HepG2 (cell line): ENCODE measurements at regions not wholly inside any gene's neighbourhood (a gene's known extent, or its start where the extent isn't known, plus 50 kb on each side); places are given as distances from the start of the nearest gene placed in this dataset.

Experiments
- ATAC-seq: fragments of 200-7000 bp; cut with Tn5 transposase; 3 replicates; pipeline ENCODE4 v1.9.1; 2020; ENCODE audit warnings: mild to moderate bottlenecking, moderate library complexity
- BruUV-seq: library from RNA; stranded (reverse); fragments of 400-500 nt; replicated peaks from 2 replicates; lab custom pipeline; 2021; lab: Mats Ljungman, UMichigan
- CTCF ChIA-PET: fragments of 300-600 bp; formaldehyde crosslinking; extraction: SDS; loops from one replicate; lab custom pipeline; 2021; ENCODE audit warnings: low total read pairs, inconsistent platforms, low intra/inter-chr PET ratio; lab: Yijun Ruan, JAX
- POLR2A ChIA-PET: fragments of 350-600 bp; sonication (Branson Sonifier 250); formaldehyde crosslinking; loops from one replicate; lab custom pipeline; 2020; ENCODE audit warnings: antibody characterized with exemption, inconsistent platforms; lab: Yijun Ruan, JAX
- DNase-seq: peaks from one replicate; pipeline ENCODE4 v3.0.0-alpha.2; 2015; ENCODE audit warnings: low spot score
- FAIRE-seq: peaks from 3 replicates; lab custom pipeline; 2011; peaks lifted over from hg19 to GRCh38; lab: Jason Lieb, UNC
- H2AFZ ChIP-seq: one replicate; pipeline ENCODE4 v1.6.1; 2011; ENCODE audit warnings: low read length, inconsistent platforms
- H3K27ac ChIP-seq: fragments of 300-600 bp; 3 replicates; pipeline ENCODE4 v1.8.0; 2011; ENCODE audit warnings: mixed run types, mild to moderate bottlenecking, mixed read lengths, low read length, inconsistent platforms; ENCODE audit not compliant: insufficient read depth; ENCODE audit errors: extremely low read length
- H3K27me3 ChIP-seq, 2 experiments: fragments of 200-600 bp in 1 of 2; 2 replicates in 1 of 2; 3 replicates in 1 of 2; pipeline versions ENCODE4 v1.6.0 to v1.8.0; 2011; ENCODE audit warnings: low read length in 2 of 2, mild to moderate bottlenecking in 2 of 2, moderate library complexity in 2 of 2, inconsistent platforms in 1 of 2; ENCODE audit not compliant: insufficient read depth in 2 of 2, control insufficient read depth in 1 of 2
- H3K36me3 ChIP-seq, 2 experiments: fragments of 200-600 bp in 1 of 2; replicated peaks in 1 of 2; 2 replicates in 1 of 2; 3 replicates in 1 of 2; pipeline versions ENCODE4 v1.5.1 to v1.8.0; 2011; ENCODE audit warnings: low read length in 2 of 2, inconsistent platforms in 1 of 2; ENCODE audit not compliant: insufficient read depth in 2 of 2, control insufficient read depth in 1 of 2
- H3K4me1 ChIP-seq: 2 replicates; pipeline ENCODE4 v1.5.1; 2012; ENCODE audit warnings: low read length, inconsistent platforms; ENCODE audit not compliant: insufficient read depth
- H3K4me2 ChIP-seq: 2 replicates; pipeline ENCODE4 v1.6.0; 2011; ENCODE audit warnings: low read depth, low read length, inconsistent platforms
- H3K4me3 ChIP-seq, 3 experiments: fragments of 200-600 bp in 1 of 3; sonication (generic), shearing (Covaris generic) in 1 of 3; replicated peaks in 1 of 3; 2 replicates each; pipeline ENCODE4 v1.5.1; 2011 to 2016; ENCODE audit warnings: low read length in 3 of 3, inconsistent platforms in 2 of 3, low read depth in 2 of 3, mild to moderate bottlenecking in 2 of 3, control low read depth in 1 of 3, mixed read lengths in 1 of 3; ENCODE audit not compliant: insufficient read depth in 1 of 3
- H3K79me2 ChIP-seq: one replicate; pipeline ENCODE4 v1.6.1; 2011; ENCODE audit warnings: low read length, inconsistent platforms; ENCODE audit not compliant: insufficient read depth
- H3K9ac ChIP-seq: 2 replicates; pipeline ENCODE4 v1.6.0; 2011; ENCODE audit warnings: mild to moderate bottlenecking, low read depth, low read length, inconsistent platforms; ENCODE audit not compliant: insufficient read depth
- H3K9me3 ChIP-seq: 2 replicates; pipeline ENCODE4 v1.5.1; 2012; ENCODE audit warnings: mild to moderate bottlenecking, low read length
- H4K20me1 ChIP-seq: 2 replicates; pipeline ENCODE4 v1.6.0; 2011; ENCODE audit warnings: inconsistent platforms, mild to moderate bottlenecking, low read length, moderate library complexity; ENCODE audit not compliant: insufficient read depth
- CHD4 ChIP-seq: fragments of 200-600 bp; sonication (generic); IDR thresholded peaks from 2 replicates; pipeline ENCODE4 v1.7.0; 2017; ENCODE audit warnings: mild to moderate bottlenecking, low read length, borderline replicate concordance
- EP300 ChIP-seq, 3 experiments: sonication (generic) in 1 of 3; formaldehyde crosslinking in 1 of 3; IDR thresholded peaks; 2 replicates each; pipeline versions ENCODE4 v1.5.1 to v1.6.1; 2011 to 2020; ENCODE audit warnings: low read depth in 2 of 3, low read length in 2 of 3, borderline replicate concordance in 1 of 3, improper control_type of control experiment in 1 of 3, mild to moderate bottlenecking in 1 of 3, missing genetic modification reagents in 1 of 3, moderate library complexity in 1 of 3
- RBM22 ChIP-seq: fragments of 200-400 bp; formaldehyde crosslinking; optimal IDR thresholded peaks from 2 replicates; pipeline ENCODE3; 2017; ENCODE audit warnings: mild to moderate bottlenecking, low read length, moderate library complexity
- ZNF230 ChIP-seq: sonication (generic); formaldehyde crosslinking; IDR thresholded peaks from 2 replicates; pipeline ENCODE4 v1.4.0; 2020; ENCODE audit warnings: mild to moderate bottlenecking, missing genetic modification reagents
- ZNF337 ChIP-seq: sonication (generic); formaldehyde crosslinking; IDR thresholded peaks from 2 replicates; pipeline ENCODE4 v1.5.1; 2020; ENCODE audit warnings: missing genetic modification reagents, low read depth, mild to moderate bottlenecking, borderline replicate concordance
- ZNF563 ChIP-seq: sonication (generic); formaldehyde crosslinking; IDR thresholded peaks from 2 replicates; pipeline ENCODE4 v1.8.0; 2022; ENCODE audit warnings: mild to moderate bottlenecking, moderate library complexity, missing genetic modification reagents
- ZNF7 ChIP-seq: IDR thresholded peaks from 2 replicates; pipeline ENCODE4 v1.6.1; 2016; ENCODE audit warnings: missing biosample characterization, missing genetic modification reagents
- ZNF749 ChIP-seq: sonication (generic); formaldehyde crosslinking; IDR thresholded peaks from 2 replicates; pipeline ENCODE4 v1.8.0; 2022; ENCODE audit warnings: mild to moderate bottlenecking, missing genetic modification reagents, moderate library complexity, borderline replicate concordance
- in situ Hi-C: cut with HindIII; loops from 2 replicates; pipeline ENCODE4 v1.10.0; 2017; ENCODE audit warnings: low pct_unique_long_range_greater_than_20kb; ENCODE audit not compliant: extremely low pct_ligation_motif_present
- intact Hi-C: fragments of 100-400 bp; cut with micrococcal nuclease; formaldehyde crosslinking; loops from one replicate; pipeline ENCODE4 v1.10.0; 2022; ENCODE audit not compliant: unreplicated experiment
- TF ChIP-seq, protein P1 (sequence below), 2 experiments: sonication (generic) in 1 of 2; formaldehyde crosslinking in 1 of 2; IDR thresholded peaks; 2 replicates each; pipeline versions ENCODE4 v1.6.1 to v1.9.0; 2014 to 2022; ENCODE audit warnings: antibody characterized with exemption in 1 of 2, borderline replicate concordance in 1 of 2, inconsistent platforms in 1 of 2, low read depth in 1 of 2, missing genetic modification reagents in 1 of 2
- TF ChIP-seq, protein P2 (sequence below): sonication (generic); formaldehyde crosslinking; IDR thresholded peaks from one replicate; pipeline ENCODE4 v1.5.1; 2020; ENCODE audit warnings: mild to moderate bottlenecking, missing genetic modification reagents; ENCODE audit errors: not compliant biosample characterization

DNA sequence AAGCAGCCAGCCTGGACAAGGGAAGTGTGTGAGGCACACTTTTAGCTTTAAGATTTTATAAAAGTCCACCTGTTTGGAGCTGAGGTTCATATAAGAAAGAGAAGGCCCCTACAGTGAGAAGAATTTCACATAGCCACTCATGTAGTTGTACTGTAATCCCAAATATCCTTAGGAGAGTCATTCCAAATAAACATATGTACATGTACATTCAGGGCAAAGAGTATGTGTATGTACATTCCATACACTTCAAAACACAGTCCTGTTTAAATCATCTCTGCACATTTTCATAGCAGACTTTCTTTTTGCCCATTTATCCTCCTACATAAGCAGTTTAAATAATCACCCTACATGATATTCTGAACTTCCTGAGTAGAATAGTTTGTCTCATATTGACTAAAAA, 87.6 kb downstream of the GPR65 start:
- in situ Hi-C loops, result no loop called here
- ATAC-seq, result no peak
- TF ChIP-seq ZNF230 (CRISPR knock-in tag) (no peak), ZNF563 (no peak), RBM22 (no peak), ZNF337 (no peak), ZNF7 (CRISPR knock-in tag) (no peak), CHD4 (no peak), EP300 (IDR thresholded peaks at IDR 0.05; ENCODE audit: low read depth in 2 of 2, low read length in 2 of 2) (no peak), EP300 (CRISPR knock-in tag; IDR thresholded peaks at IDR 0.05; ENCODE audit: borderline replicate concordance) (no peak), ZNF749 (CRISPR knock-in tag) (no peak)
- TF ChIP-seq, protein P1, sequence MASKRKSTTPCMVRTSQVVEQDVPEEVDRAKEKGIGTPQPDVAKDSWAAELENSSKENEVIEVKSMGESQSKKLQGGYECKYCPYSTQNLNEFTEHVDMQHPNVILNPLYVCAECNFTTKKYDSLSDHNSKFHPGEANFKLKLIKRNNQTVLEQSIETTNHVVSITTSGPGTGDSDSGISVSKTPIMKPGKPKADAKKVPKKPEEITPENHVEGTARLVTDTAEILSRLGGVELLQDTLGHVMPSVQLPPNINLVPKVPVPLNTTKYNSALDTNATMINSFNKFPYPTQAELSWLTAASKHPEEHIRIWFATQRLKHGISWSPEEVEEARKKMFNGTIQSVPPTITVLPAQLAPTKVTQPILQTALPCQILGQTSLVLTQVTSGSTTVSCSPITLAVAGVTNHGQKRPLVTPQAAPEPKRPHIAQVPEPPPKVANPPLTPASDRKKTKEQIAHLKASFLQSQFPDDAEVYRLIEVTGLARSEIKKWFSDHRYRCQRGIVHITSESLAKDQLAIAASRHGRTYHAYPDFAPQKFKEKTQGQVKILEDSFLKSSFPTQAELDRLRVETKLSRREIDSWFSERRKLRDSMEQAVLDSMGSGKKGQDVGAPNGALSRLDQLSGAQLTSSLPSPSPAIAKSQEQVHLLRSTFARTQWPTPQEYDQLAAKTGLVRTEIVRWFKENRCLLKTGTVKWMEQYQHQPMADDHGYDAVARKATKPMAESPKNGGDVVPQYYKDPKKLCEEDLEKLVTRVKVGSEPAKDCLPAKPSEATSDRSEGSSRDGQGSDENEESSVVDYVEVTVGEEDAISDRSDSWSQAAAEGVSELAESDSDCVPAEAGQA (IDR thresholded peaks at IDR 0.05; ENCODE audit: low read depth), result no peak
- TF ChIP-seq, protein P1 (CRISPR knock-in tag; IDR thresholded peaks at IDR 0.05; ENCODE audit: borderline replicate concordance), result no peak
- TF ChIP-seq, protein P2, sequence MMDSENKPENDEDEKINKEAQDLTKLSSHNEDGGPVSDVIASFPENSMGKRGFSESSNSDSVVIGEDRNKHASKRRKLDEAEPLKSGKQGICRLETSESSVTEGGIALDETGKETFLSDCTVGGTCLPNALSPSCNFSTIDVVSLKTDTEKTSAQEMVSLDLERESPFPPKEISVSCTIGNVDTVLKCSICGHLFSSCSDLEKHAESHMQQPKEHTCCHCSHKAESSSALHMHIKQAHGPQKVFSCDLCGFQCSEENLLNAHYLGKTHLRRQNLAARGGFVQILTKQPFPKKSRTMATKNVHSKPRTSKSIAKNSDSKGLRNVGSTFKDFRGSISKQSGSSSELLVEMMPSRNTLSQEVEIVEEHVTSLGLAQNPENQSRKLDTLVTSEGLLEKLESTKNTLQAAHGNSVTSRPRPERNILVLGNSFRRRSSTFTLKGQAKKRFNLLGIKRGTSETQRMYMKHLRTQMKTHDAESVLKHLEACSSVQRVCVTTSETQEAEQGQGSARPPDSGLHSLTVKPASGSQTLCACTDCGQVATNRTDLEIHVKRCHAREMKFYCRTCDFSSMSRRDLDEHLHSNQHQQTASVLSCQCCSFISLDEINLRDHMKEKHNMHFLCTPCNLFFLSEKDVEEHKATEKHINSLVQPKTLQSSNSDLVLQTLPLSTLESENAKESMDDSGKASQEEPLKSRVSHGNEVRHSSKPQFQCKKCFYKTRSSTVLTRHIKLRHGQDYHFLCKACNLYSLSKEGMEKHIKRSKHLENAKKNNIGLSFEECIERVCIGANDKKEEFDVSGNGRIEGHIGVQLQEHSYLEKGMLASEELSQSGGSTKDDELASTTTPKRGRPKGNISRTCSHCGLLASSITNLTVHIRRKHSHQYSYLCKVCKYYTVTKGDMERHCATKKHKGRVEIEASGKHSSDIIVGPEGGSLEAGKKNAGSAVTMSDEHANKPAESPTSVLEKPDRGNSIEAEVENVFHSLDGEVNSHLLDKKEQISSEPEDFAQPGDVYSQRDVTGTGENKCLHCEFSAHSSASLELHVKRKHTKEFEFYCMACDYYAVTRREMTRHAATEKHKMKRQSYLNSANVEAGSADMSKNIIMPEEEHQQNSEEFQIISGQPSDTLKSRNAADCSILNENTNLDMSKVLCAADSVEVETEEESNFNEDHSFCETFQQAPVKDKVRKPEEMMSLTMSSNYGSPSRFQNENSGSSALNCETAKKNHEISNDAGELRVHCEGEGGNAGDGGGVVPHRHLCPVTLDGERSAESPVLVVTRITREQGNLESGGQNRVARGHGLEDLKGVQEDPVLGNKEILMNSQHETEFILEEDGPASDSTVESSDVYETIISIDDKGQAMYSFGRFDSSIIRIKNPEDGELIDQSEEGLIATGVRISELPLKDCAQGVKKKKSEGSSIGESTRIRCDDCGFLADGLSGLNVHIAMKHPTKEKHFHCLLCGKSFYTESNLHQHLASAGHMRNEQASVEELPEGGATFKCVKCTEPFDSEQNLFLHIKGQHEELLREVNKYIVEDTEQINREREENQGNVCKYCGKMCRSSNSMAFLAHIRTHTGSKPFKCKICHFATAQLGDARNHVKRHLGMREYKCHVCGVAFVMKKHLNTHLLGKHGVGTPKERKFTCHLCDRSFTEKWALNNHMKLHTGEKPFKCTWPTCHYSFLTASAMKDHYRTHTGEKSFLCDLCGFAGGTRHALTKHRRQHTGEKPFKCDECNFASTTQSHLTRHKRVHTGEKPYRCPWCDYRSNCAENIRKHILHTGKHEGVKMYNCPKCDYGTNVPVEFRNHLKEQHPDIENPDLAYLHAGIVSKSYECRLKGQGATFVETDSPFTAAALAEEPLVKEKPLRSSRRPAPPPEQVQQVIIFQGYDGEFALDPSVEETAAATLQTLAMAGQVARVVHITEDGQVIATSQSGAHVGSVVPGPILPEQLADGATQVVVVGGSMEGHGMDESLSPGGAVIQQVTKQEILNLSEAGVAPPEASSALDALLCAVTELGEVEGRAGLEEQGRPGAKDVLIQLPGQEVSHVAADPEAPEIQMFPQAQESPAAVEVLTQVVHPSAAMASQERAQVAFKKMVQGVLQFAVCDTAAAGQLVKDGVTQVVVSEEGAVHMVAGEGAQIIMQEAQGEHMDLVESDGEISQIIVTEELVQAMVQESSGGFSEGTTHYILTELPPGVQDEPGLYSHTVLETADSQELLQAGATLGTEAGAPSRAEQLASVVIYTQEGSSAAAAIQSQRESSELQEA (CRISPR knock-in tag), result no peak

More for the DNA sequence above, 87.6 kb downstream of the GPR65 start:
- H3K9me3 ChIP-seq, result no peaks in the 10 kb centered on the region
- H3K4me2 ChIP-seq, result no peak overlapping the region
- POLR2A ChIA-PET, result no interaction called here
- H2AFZ ChIP-seq, result no peak overlapping the region
- CTCF ChIA-PET, result no interaction called here
- no peak overlapping the region for H3K9ac ChIP-seq
- no peak for DNase-seq
- BruUV-seq, result no TSS peak
- peaks cover 2 to 6% of the 10 kb centered on the region in 2 experiments; a peak in 2 of 5 replicates for H3K36me3 ChIP-seq
- H3K79me2 ChIP-seq, result no peaks in the 10 kb centered on the region
- H4K20me1 ChIP-seq, result no peaks in the 10 kb centered on the region
- H3K27me3 ChIP-seq, result no peaks in the 10 kb centered on the region
- intact Hi-C loops, result no loop called here
- no peak overlapping the region for H3K27ac ChIP-seq
- no peak overlapping the region for H3K4me3 ChIP-seq
- FAIRE-seq, result no peak
- H3K4me1 ChIP-seq, result no peaks in the 10 kb centered on the region
